Non-pigmented ciliary epithelial cell (primary cell): ENCODE measurements at regions not wholly inside any gene's neighbourhood (a gene's known extent, or its start where the extent isn't known, plus 50 kb on each side); places are given as distances from the start of the nearest gene placed in this dataset.
"Not testable (repeated sequence)": the region's sequence is repeated elsewhere in the genome, so short reads cannot be mapped to it uniquely, and the experiment has no call there.

Experiments used
- DNase-seq: peaks from one replicate; pipeline ENCODE4 v3.0.0-alpha.2; 2010; ENCODE audit warnings: low read depth

DNA sequence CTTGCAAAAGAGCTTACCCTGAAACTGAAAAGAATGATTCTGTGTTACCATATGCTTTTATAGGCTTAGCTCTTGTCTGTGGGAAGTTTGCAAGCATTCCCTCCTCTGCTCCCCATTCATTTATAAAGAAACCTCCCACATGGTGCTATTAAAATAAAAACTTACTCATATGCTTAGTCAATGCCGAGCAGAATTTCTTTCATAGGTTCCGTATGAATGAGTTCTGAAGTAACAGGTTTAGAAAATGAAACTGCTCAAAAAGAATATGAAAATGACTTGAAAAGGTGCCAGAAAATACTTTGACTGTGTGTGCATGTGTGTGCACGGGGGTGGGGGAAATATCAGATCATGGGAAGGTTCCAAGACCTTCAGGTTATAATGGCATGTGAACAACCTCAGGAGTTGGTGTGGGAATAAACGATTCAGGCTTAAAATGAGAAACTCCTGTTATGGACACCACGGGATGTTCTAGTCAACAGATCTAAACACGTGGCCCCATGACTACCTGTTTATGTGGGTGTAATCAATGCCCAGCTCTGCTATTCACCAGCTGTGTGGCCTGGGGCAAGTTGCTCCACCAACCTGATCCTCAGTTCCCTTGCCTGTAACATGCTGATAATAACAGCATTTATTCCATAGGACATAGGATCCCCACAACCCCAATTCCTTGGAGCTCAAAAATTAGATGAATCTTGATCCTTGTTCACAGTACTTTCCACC is 293.7 kb upstream of the PLGLB1 start:
- DNase-seq, result not testable (repeated sequence)

DNA sequence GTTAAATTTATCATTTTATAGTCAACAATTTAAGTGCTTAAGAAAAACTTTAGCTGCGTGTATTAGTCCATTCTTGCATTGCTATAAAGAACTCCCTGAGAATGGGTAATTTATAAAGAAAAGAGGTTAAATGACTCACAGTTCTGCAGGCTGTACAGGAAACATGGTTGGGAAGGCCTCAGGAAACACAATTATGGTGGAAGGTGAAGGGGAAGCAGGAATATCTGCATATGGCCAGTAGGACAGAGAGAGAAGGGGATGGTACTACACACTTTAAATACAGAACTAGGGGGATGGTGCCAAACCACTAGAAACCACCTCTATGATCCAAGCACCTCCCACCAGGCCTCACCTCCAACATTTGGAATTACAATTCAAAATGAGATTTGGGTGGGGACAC is 295.5 kb upstream of the PLGLB1 start:
- DNase-seq, result not testable (repeated sequence)

DNA sequence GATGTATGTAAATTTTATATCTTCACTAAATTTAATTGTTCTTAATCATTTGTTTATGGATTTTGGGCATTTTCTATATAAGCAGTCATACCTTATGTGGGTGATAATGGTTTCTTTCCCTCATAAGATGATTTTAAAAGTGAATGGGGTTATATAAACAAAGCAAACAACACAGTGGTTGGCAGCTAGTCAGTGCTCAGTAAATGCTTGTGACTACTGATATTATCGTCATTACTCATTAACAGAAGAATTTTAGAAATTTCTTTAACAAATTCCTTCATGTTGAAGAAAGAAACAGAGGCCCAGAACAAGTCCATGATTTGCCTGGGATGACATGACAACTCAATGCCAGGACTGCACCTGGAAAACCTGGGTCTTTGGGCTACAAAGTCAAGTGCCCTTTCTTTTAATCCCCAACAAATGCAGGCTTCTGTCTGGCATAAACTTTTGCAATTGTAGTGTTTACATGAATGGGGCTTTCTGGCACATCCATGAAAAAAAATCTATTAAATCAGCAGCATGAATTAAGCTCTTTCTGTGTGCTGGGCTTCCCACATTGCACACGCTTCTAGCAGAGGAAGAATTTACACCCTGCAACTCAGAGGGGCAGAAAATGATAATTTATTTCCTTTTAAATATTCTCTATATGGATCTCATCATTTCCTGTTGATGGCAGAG is 297.3 kb upstream of the PLGLB1 start:
- peak; percentile 48 for DNase-seq

DNA sequence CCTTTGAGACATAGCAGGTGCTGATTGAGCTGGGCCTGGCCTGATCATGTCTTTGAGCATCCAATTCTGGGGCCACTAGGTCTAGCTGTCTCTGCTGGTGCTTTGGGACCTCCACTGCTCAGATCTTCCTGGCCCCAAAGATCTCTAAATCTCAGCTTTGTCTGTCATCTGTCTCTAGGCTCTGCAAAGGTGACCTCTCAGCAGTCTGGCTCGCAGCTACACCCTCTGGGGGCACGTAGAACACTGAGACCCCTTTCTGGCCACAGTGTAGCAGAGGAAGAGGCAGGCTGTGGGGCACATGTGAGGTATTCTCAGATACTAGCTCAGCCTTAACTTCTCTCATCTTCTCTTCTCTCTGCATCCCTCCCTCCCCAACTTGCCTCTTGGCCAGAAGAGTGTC is 298.1 kb upstream of the PLGLB1 start:
- DNase-seq, result not testable (repeated sequence)

DNA sequence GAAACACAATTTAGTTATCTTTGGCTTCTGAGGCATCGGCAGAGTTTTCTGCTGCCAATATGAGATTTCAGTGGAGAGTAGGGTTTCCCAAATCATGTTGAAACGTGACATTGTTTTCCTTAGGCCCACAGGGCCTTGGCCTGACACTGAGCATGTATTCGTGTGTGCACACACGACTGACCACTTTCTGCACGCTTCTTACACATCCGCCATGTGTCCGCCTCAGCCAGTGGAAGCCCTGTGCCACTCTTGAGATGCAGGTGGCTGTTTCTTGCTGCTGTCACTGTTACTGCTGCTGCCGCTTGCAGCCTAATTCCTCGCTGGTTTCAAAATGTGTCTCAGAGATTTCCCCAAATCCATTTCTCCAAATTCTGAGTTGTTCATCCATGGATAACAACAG is 299.6 kb upstream of the PLGLB1 start:
- DNase-seq, result not testable (repeated sequence)

DNA sequence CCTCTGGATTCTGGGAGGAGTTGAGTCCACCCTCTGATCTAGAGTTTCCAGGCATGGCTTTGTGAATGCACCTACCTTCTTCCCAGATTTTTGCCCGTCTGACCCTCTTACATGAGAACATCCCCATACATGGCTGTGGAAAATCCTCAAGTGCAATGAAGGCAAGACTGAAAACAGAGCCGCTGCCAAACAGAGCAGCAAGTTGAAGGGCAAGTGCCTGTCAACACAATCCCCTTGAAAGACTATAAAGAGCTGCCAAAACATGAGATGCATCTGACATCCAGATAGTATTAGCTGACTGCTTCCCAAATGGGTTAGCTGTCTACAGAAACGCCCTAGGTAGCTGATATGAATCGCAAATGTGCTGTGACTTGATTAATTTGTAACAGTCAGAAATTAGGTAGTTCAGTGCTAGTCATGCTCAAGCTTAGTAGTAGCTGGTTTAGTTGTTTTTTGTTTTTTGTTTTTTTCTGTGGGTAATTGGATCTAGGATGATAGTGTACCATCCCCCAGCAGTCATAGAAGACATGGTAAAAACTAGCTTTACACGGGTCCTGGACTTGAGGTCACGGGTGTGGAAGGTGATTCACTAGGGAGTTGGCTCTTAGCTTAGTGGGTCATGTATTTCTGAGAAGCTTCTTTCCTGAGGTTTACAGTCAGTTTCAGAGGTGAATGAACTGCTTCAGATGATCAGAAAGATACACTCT is 302.8 kb upstream of the PLGLB1 start:
- not testable (repeated sequence) for DNase-seq

DNA sequence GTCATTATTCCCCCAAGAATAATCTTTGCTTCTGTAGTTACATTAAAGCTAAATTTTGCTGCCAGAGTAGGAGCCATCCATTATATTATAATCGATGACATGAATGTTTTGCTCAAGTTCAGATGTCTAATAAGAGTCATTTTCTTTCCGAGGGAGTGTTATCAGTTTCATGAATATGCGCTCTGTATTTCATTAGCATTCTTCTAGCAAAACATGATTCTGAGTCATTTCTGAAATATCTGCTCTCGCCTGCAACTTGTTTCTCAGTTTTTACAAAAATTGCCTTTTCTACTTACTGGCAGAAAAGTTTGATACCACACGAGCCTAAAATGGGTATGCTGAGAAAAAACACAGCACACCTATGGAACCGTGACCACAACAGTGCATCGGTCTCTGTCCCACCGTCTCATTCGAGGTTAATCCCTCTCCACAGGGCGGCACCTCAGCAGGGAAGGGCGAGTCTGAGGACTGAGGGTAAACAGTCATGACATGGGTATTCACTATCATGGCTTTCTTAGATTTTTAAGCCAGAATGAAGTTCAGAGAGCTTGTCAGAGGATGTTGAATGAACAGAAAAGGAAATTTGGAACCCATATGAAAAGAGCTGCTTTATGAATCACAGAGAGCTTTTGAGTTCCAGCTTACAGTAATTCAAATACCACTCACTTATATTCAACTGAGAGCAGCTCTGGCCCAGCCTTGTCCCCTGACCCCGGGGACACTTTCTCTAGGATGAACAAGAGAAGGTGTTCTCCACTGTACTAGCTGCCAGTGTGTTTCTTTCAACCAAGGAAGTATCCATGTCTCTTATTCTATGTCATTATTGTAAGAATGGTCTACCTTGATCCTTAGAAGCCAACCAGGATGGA is 303.6 kb upstream of the PLGLB1 start:
- not testable (repeated sequence) for DNase-seq

DNA sequence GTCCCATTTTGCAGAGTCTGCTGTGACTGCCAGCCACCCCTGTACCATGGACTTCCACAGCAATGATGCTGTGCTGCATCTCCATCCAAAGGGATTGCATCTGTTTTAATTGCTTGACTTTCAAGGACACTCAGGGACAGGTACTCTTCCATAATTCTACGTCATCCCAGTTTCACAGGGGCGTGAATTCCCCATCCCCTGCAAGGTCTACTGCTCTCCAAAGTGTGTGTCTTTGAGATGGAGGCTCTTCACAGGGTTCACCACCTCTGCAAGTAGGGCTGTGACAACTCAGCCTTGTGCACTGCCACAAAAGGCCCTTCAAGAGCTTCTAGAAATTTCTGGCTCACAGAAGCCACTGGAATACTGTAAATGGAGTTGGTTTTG is 304.3 kb upstream of the PLGLB1 start:
- not testable (repeated sequence) for DNase-seq

DNA sequence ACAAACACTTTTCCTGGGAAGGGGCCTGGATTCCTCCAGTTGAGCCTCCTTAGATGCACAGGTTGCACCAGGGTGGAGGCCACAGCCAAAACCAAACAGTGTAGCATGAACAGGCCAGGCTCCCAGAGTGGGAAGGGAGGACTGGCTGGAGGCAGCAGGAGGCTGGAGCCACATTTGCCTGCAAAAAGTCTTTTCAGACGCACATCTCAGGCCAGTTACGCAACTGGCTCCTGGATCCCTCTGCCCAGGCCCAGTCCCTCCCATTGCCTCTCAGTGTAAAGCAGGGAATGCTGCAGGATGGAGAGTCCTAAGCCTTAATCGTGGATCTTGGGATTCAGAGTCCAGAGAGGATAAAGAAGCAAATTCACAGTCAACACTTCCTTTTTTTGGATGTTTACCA is 305.1 kb upstream of the PLGLB1 start:
- not testable (repeated sequence) for DNase-seq

DNA sequence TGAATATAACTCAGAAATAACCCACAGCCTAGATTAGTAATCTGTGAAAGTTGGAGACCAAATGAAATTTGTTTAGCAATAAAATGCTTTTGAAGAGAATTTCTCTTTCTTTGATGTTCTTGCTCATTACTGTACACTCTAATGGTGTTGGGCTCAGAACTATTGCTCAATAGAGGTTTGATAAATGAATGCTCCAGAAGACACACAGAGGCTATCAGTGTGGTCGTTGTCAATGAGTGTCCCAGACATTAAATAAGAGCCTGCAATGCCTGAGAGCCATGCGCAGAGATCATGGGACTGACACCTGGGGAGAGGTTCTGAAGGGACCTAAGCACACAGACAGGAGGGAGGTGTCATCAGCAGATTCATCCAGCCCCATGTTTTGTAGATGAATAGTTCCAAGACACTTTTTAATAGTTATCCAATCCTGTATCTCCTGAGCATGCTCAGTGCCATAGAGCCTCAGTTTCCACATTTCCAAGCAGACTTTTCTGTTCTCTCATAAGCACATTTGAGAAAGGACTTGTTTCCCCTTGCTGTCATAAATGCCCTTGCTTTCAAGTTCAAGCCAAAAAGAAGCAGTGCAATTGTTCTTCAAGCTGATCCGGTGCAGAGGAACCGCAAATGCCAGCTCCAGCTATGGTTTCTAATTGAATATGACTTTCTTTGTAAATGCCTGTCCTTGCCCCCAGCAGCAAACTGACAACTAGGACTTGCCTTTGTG is 306.2 kb upstream of the PLGLB1 start:
- not testable (repeated sequence) for DNase-seq

DNA sequence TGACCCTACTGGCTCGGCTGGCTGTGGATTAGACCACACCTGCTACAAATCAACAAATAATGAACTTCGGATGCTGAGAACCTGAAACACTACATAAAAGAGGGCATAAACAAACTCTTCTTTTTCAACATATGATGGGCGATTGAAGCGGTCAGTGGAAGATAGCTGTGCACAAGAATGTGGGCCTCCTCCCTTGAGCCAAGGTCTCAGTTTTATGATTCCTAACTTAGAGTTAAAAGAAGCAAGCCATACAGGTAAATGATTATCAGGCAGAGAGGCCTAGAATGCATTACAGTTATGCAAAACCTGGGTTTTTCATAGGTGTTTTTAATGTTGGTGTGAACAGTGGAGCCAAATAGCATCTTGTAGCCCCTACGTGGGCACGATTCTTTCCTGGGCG is 307.9 kb upstream of the PLGLB1 start:
- DNase-seq, result not testable (repeated sequence)

DNA sequence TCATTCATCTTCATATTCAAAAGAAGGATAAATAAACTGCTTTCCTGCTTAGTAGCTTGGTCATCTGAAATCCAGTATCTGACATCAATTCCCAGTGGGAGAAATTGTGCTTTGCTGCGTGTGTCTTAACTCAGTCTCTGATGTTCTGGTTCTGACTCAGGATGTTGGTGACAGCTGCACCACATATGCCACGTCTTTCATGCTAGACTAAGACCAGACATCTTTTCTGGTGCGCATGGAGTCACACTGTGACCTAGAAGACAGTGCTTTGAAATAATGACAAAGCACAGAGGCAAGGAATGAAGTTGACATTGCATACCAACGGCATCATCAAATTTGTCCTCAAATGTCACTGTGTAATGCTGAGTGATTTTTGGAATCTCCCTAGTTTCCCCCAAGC is 308.8 kb upstream of the PLGLB1 start:
- DNase-seq, result not testable (repeated sequence)

DNA sequence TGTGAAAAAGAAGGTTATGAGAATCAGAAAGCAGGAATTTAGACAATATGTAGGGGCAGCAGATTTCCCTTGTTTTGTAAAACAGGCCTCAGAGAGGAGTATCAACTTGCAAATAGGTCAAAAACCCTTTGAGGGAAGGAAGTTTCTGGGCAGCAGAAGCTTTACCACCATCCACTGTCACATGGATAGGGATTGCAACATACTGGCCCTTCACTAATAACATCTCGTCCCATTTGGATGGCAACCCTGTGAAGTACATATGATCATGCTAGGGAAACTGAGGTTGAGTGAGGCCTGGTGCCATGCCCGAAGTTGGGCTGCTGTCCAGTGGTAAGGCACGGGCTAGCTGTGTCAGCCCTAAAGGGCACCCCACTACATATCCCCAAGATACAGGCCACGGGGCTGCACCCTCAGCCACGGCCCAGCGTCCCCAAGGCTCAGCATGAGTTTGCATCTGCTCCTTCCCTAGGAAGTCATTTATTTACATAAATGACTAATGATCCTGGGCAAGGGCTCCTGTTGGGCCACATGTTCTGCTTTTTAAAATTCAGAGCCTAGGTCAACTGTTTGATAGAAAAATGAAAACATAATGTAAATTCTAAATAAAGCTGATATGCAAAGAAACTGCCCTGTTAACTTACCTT is 310.4 kb upstream of the PLGLB1 start:
- not testable (repeated sequence) for DNase-seq

DNA sequence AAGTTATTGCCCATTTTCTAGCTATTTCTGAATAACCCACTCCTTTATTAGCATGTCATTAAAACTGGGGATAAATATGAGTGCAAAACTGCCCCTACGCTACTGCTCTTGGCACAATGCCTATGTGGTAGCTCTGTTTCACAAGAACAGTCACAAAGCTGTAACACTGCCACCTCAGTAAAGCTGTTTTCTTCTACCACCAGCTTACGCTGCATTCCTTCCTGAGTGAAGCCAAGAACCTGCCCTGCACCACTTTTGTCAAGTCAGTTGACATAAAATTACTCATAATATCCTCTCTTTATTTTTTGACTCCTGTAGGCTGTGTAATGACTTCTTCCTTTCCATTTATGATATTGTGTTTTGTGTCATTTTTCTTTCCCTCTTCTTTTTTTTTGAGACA is 313.2 kb upstream of the PLGLB1 start:
- DNase-seq, result not testable (repeated sequence)

DNA sequence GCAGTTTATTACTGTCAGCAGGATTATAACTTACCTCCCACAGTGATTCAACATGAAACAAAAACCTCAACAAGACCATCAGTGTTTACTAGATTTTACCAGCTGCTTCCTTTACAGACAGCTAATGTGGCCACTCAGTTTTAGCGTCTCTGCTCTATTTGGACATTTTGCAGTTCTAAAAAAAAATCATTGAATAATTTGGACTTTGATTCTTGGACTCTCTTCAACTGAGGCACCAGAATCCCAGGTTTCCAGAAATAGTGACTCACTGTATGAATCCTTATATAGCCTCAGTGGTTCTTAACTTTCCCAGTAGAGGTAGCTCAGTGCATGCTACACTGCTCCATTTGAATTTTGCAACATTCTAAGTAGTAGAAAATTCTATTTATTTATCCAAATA is 317.4 kb upstream of the PLGLB1 start:
- not testable (repeated sequence) for DNase-seq

DNA sequence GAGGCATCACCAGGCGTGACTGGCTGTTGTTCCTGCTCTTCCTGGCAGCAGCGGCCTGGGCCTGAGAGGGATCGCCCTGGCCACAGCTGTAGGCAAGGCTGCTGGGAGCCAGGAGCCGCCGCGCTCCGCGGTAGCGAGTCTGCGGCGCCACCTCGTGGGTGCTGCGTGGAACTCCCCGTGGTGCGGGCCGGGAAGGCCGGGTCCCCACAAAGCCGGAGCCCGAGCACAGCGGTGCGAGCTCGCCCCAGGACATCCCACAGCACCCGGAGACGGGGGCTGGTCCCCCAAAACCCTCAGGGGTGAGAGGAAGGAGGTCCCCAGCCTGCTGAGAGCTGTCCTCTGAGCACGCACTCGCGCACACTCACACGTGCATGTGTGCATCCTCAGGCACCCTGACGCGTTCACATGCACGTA is 320.0 kb upstream of the PLGLB1 start:
- not testable (repeated sequence) for DNase-seq

DNA sequence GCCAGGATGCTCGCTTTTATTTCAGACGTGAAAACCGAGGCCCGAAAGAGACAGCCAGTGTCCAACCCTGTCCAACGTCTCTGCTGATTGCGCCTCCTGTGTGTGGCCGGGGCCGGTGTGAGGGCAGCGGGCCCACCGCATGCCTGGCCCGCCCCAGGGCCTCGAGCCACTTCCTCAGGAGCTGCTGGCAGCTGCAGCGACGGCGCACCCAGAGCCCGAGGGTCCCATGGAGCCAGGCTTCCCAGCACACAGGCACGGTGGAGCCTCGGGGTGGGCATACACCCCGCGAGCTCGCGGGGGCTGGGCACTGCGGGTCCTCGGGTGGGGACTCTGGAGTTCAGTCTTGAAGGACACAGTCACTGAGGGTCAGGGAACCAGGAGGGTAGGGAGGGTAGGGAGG is 320.5 kb upstream of the PLGLB1 start:
- DNase-seq, result not testable (repeated sequence)

DNA sequence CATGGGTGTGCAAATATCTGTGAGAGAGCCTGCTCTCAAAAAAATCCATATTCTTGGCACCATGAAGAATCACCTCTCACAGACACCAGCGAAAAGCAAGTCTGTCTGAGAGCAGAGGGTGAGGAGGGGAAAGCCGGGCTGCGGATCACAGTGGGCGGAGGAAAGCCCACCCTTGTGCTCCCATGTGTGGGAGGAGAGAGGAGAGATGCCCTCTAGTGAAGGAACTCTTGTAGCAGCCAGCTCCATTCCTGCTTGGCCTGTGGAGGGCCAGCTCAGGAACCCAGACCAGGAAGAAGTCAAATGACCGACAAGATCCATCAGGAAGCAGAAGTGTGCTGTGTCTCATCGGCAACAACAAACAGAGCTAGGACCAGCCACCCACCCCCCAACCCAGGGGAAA is 321.7 kb upstream of the PLGLB1 start:
- not testable (repeated sequence) for DNase-seq

DNA sequence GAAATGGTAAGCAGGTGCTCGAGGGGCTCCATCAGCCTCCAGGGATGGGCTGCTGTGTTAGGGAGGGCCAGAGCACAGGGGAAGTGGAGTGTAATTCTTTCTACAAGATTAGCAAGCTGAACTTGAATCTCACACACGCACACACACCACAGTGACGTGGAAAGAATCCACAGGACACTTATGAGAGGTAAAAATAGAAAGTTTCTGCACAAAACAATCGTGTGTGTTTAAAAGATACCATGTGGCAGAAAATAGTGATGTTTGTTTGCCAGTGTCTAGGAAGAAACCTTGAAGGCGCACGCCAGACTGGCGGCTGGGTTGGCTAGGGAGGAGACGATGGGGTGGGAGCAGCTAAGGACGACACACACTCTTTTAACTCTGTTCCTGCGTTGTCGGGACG is 323.6 kb upstream of the PLGLB1 start:
- DNase-seq, result not testable (repeated sequence)

DNA sequence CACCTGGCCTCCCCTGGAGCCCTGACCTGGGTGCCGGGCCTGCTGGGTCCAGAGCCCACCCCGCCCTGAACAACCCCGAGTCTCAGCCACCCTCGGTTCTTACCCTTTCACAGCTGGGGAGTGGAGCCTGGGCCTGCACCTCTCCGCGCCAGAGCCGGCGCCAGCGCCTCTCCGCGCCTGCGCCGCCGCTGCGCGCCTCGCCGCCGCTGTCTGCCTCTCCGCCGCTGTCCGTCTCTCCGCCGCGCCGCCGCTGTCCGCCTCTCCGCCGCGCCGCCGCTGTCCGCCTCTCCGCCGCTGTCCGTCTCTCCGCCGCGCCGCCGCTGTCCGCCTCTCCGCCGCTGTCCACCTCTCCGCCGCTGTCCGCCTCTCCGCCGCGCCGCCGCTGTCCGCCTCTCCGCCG is 326.9 kb upstream of the PLGLB1 start:
- DNase-seq, result not testable (repeated sequence)

DNA sequence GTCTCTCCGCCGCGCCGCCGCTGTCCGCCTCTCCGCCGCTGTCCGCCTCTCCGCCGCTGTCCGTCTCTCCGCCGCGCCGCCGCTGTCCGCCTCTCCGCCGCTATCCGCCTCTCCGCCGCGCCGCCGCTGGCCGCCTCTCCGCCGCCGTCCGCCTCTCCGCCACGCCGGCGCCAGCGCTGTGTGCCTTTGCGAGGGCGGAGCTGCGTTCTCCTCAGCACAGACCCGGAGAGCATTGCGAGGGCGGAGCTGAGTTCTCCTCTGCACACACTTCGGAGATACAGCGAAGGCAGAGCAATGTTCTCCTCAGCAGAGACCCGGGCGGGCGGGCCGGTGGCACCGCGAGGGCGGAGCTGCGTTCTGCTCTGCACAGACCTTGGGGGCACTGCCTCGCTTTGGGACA is 327.4 kb upstream of the PLGLB1 start:
- not testable (repeated sequence) for DNase-seq
